NCI-H1092 (cell line): ENCODE measurements at regions not wholly inside any gene's neighbourhood (a gene's known extent, or its start where the extent isn't known, plus 50 kb on each side); places are given as distances from the start of the nearest gene placed in this dataset.
A peak's percentile ranks its signal among the peaks of the same experiment; 100 is the strongest.

Experiments used
- DNase-seq: peaks from one replicate; lab custom pipeline; 2025; lab: John Stamatoyannopoulos, UW

DNA sequence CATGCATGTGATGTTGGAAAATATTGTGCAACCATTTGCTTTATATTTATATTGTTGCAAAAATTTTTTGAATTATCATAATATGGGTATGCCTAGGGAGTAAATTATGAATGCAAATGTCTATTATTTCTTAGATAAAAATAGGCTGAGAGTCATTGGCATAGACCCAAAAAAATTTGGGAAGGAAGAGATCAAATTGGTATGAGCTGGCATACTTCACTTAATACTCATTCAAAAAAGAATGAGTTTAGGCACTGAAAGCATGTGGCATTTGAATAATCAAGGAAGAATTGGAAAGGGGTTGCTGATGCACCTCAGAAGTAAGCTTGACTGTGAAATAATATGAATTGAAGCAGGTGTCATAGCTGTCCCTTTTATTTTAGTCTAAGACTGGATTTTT lies 764.0 kb upstream of the DPPA4 start:
- no peak for DNase-seq

- no peak for DNase-seq
Measured at GRCh38 chr3:110106805-110107204, 769.5 kb upstream of the DPPA4 start.

- no peak for DNase-seq
Measured at GRCh38 chr3:110123946-110124345, 786.6 kb upstream of the DPPA4 start.

DNA sequence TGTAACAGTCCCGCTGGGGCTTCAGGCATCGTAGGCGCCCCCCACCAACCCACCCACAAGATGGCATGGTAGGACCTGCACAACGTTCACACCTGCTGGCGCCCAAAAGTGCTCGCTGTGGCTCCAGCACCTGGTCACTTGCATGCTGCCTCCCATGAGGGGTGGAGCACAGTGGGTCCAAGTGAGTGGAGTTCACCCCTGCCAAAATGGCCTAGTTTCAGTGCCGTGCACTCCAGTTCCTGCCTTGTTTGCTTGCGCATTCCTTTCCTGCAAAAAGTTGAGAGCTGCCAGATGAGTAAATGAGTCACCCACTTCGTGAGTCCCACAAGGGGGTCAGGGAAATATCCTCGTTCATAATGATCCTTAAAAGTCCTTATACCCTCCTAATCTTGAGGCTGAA lies 788.7 kb upstream of the DPPA4 start:
- no peak for DNase-seq

- no peak for DNase-seq
Measured at GRCh38 chr3:110133971-110134370, 796.6 kb upstream of the DPPA4 start.

GRCh38 chr3:110139048-110139447 lies 801.7 kb upstream of the DPPA4 start:
- DNase-seq: no peak

GRCh38 chr3:110139821-110140220 lies 802.5 kb upstream of the DPPA4 start:
- no peak for DNase-seq

- DNase-seq: no peak
Measured at GRCh38 chr3:110149763-110150162, 812.4 kb upstream of the DPPA4 start.

GRCh38 chr3:110157221-110157620 lies 819.9 kb upstream of the DPPA4 start:
- DNase-seq: no peak

DNA sequence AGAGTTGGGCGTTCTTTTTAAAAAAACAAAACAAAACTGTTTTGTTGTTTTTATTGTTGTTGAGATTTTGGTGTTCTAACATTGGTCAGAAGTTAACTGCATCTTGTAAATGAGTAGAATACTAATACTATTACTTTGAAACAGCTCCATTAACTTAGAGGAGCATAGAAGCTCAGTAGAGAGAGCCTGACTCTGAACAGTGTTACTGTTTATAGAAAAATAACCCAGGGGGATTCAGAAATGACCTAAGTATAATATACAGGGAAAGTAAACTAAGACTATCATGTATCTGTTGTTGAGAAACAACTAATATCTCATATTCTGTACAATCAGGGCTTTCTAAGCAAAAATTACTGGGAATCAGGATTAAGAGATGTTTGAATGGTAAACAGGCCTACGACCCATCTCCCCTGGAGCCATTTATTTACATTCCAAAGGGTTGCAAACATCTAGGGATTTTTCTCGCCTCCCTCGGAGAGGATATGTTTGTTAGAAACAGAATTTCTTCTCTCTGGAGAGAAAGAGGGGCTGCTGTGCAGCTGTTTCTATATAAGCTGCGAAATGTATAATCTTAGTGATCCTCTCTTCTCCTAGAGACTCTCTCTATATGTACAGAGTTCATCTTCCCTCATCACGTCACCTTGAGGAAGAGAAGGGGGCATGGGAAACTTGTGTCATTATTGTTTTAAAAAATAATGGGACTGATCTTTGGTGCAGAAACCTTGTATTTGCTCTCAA lies 827.5 kb upstream of the DPPA4 start:
- DNase-seq: no peak

DNA sequence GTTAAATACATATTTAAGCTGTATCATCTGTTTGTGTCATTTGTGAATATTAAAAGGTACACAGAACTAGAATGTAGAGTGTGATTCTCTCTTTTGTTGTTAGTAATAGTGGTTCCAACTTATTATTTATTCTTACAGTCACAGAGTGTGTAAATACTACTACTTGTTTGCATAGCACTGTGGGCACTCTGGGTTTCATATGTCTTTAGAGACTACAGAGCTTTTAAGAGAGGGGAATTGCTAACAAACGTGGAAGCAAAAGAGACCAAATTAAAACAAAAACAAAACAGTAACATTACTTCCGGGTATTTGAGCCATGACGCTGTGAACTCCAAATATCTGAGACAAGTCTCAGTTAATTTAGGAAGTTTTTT lies 828.0 kb upstream of the DPPA4 start:
- DNase-seq: no peak

- DNase-seq: no peak
Measured at GRCh38 chr3:110165753-110166152, 828.4 kb upstream of the DPPA4 start.

GRCh38 chr3:110166791-110167190 lies 829.4 kb upstream of the DPPA4 start:
- no peak for DNase-seq

DNA sequence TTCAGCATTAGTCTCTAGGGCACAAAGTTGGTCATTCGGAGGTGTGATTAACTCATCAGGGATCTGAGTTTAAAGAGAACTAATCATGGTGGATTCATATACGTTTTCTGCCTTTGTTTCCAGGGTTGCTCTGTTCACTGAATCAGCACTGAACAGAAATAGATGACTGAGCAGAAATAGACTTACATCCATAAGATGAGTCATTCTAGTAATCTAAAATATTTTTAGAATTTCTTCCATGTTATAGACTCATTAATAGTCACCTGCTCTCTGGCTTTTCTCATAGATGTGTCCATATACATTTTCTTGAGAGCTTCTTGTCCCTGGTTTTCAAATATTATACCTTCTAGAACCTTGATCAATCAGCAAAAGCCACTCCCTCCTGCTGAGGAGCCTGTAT lies 837.6 kb upstream of the DPPA4 start:
- no peak for DNase-seq

DNA sequence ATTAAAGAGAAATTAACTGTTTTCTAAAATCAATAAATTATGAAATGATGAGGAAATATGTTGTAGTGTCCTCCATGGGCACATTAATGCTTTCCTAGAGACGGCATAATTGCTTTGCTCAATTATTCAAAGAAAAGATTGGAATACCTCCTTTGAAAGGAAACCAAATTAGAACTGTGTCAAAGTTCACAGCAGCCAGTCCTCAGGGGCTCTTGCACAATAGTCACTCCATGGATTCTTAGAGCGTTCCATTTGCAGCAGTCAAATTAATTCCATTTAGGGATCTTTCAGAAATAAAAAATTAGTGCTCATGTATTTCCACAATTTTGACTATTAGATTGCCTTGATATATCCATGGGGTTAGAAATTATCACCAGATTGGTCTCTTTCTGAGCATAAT lies 841.6 kb upstream of the DPPA4 start:
- DNase-seq: no peak

DNA sequence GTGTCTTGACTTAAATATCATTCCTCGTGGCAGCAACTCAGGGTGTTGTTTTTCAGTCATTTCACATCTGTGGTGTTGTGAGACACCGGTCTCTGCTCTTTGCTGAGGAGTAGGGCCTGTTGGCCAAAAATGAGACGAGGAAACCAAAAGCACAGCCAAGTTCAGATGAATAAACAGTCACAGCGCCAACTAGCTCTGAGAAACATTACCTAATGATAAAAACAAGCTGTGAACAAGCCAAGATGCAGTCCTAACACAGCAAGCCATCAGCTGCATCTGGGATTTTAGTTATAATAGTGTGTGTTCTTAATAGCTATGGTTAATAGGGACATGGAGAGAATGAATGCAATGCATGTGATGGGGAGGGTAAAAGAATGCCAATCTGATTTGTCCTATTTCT lies 843.4 kb upstream of the DPPA4 start:
- no peak for DNase-seq

DNA sequence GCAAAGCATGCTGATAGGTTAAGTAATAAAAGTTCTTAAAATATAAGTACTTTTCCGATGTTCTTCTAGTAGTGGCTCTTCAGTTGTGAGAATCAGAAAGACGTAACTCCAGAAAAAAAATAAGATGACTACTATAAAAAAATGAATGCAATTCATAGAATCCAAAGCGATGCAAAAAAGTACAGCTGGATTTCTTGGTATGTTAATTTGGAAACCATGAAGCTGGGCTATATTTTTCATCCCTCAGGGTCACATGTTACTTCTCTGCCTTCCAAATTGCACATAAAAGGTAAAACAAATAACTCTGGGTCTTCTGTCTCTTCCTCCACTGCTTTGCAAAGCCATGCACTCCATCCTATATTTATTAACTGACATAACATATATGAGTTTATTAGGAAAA lies 843.9 kb upstream of the DPPA4 start:
- DNase-seq: no peak

DNA sequence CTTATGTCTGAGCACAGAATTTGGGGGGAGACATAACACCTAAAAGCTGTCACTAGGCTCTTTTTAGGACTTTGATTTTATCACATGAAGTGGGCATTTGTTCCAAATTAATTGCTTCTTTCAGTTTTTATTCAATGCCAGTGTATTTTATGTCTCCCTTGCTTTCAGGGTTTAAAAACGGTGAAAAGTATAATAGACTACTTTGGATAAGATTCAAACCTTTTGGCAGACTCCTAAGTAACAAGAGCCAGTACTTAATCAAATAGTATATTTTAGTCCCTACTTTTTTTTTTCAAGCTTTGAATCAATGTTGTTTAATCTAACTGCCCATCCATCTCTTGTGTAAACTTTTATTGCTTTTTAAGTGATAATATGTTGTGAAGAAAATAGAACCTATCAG lies 847.2 kb upstream of the DPPA4 start:
- DNase-seq: no peak

GRCh38 chr3:110193074-110193473 lies 855.7 kb upstream of the DPPA4 start:
- DNase-seq: no peak

GRCh38 chr3:110198717-110199587 lies 861.6 kb upstream of the DPPA4 start:
- DNase-seq: peak; percentile 20

DNA sequence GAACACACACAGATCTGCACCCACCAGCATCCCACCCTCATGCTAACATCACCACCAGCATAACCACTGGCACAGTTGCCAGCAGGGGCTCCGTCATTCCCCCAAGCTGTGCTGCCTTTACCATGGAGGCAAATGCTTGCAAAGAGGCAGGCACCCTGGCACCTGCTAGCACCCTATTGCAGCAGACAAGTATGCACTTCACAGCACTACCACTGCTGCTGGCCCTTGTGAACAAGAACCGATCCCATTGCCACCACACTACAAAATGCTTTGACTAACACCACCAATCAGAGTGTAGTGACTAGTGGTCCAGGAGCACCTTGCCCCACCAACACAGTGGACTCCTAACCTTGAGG lies 862.2 kb upstream of the DPPA4 start:
- DNase-seq: no peak

DNA sequence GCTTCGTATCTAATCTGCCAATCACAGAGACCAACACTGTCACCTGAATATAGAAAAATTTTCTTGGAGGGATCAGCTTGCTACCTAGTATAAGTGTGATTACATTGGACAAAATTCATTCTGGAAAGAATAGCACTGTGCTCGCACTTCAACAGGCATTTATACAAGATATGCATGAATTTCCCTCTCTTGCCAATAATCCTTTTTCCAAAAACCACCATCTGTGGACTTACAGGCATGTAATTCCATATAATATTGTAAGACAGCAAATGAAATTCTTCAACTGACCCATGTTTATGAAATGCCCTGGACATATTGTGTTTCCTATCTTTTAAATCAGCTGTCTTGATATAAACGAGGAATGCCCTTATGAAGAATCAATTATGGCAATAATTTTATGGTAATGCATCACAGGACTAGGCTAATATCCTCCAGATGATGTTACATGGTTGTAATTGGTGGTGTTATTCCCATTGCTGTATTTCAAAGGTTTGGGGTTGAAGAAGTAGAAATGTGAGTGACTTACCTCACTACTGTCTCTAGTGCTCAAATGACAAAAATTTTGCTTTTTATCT lies 861.4 kb upstream of the NECTIN3 start:
- DNase-seq: no peak

GRCh38 chr3:110226645-110227044 lies 845.0 kb upstream of the NECTIN3 start:
- no peak for DNase-seq
